Spleen (tissue), 7 donors: ENCODE measurements at regions not wholly inside any gene's neighbourhood (a gene's known extent, or its start where the extent isn't known, plus 50 kb on each side); places are given as distances from the start of the nearest gene placed in this dataset.

Experiments used
- CTCF ChIP-seq, 11 experiments: fragments of 200-600 bp in 7 of 11; fragments of 450-650 bp in 4 of 11; sonication (generic) in 4 of 11; IDR thresholded peaks in 8 of 11; conservative IDR thresholded peaks in 3 of 11; 1 replicate in 7 of 11; 2 replicates in 4 of 11; pipeline versions ENCODE4 v1.4.0 to v1.8.0; 2016 to 2021; ENCODE audit warnings: antibody characterized with exemption in 11 of 11, inconsistent platforms in 4 of 11, mild to moderate bottlenecking in 1 of 11
- POLR2A ChIP-seq, 3 donors: fragments of 450-650 bp; IDR thresholded peaks; one replicate each; pipeline ENCODE4 v1.5.1; 2017; ENCODE audit warnings: antibody characterized with exemption in 3 of 3, mild to moderate bottlenecking in 1 of 3
- POLR2AphosphoS5 ChIP-seq, 3 donors: sonication (generic); formaldehyde crosslinking; IDR thresholded peaks; one replicate each; pipeline ENCODE4 v1.5.1; 2017; ENCODE audit warnings: antibody characterized with exemption in 3 of 3
- donor health status: DM: no; HTN: no; CAD: no; lungs with moderate emphysema.
- donor health status: DM: no; HTN: no; CAD: no.
- donor health status: DM: no; HTN: no; CAD: no.

- TF ChIP-seq CTCF (IDR thresholded peaks at IDR 0.05 in 8 of 11, conservative IDR thresholded peaks at IDR 0.05 in 3 of 11) (no peak), POLR2A (IDR thresholded peaks at IDR 0.05) (no peak), POLR2AphosphoS5 (IDR thresholded peaks at IDR 0.05) (no peak)
Measured at GRCh38 chr2:145095641-145096435, 575.9 kb upstream of the ZEB2 start.
